ENCODE measurements at regions not wholly inside any gene's neighbourhood (a gene's known extent, or its start where the extent isn't known, plus 50 kb on each side); places are given as distances from the start of the nearest gene placed in this dataset.

GRCh38 chr9:72431036-72431435 is 66.0 kb upstream of the ZFAND5 start:
- no peak for DNase-seq (ENCODE audit: low spot score)

DNA sequence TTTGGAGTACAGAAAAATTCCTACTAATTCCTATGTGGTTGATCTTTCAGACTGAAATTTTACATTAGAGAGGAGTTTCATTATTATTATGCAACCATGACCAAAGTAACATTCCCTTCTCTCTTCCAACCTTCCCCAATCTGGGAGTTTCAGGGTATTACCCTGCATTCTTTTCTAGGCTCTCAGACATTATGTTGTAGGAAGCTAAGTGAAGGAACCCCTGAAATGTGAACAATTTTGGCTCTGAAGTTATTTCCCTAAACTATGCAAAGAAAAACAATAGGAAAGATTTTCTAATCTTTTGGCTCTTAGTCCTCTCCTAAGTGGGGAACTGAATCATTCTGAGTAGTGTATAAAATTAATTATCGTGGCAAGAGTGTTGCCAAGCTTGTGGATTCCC is 63.3 kb upstream of the ZFAND5 start:
- peak; percentile 22 for DNase-seq (ENCODE audit: low spot score)

- no peak for DNase-seq (ENCODE audit: low spot score)
Observed at GRCh38 chr9:72427801-72428200, 62.8 kb upstream of the ZFAND5 start.

DNA sequence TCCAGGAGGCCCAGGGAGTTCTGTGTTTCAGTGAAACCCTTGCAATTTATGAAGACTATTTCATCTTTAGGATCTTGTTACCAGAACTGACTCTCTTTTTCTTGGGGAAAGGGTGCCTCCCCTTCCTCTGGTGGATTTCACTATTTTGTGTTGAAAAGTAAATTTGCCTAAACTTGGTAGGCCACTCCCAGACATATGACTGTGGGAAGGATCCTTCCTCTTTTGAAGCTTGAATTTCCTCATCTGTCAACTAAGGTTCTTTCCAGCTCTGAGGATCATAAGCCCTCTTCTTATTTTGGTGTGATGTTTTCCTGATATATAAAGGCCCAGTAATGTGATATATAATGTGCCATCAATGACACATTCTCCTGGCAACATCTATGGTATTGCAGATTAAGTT is 59.1 kb upstream of the ZFAND5 start:
- DNase-seq (ENCODE audit: low spot score), result no peak

GRCh38 chr9:72422214-72422613 is 57.2 kb upstream of the ZFAND5 start:
- no peak for DNase-seq (ENCODE audit: low spot score)

DNA sequence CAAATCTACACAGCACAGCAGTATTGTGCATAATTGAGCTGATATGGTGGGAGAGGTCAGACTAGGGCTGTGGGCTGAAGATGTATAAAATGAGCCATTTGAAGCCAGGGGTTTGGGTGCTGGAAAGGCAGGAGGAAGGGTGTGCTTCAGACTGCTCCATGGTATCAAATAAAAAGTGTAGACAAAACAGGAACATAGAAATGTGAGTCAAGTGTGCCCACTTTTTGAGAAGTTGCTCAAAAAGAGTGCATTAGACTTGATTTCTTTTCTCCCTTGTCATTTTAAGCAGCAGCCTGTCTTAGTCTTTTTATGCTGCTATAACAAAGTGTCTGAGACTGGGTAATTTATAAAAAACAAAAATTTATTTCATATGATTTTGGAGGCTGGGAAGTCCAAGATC is 55.8 kb upstream of the ZFAND5 start:
- no peak for DNase-seq (ENCODE audit: low spot score)

DNA sequence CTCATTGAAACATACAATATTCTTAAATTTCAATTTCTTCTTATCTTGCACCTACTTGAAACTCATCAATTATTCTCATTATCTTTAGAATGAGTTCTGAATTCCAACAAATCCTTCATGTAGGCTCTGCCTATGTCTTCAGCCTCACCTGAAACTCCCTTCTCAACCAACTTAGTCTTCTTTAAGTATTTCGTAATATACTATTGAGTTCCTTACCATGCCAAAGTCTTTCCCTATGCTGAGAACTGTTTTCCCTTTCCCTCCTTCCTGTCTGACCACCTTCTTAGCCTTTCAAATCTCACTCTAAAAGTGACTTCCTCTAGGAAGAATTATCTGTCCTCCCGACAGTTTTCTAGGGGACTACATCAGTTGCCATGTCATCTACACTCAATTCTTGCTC is 50.9 kb upstream of the ZFAND5 start:
- no peak for DNase-seq (ENCODE audit: low spot score)

GRCh38 chr9:72415163-72415562 is 50.2 kb upstream of the ZFAND5 start:
- no peak for DNase-seq (ENCODE audit: low spot score)

Measured in hepatic stellate cell (primary cell).